RKO (cell line): ENCODE measurements at regions not wholly inside any gene's neighbourhood (a gene's known extent, or its start where the extent isn't known, plus 50 kb on each side); places are given as distances from the start of the nearest gene placed in this dataset.

Source experiments
- DNase-seq: peaks from one replicate; pipeline ENCODE4 v3.0.0-alpha.2; 2016; ENCODE audit warnings: low spot score

- DNase-seq, result no peak
Measured at GRCh38 chr2:83565181-83565580, 893.9 kb downstream of the SUCLG1 start.

GRCh38 chr2:83561592-83561991, 897.5 kb downstream of the SUCLG1 start:
- DNase-seq, result no peak

GRCh38 chr2:83536556-83536955, 922.5 kb downstream of the SUCLG1 start:
- no peak for DNase-seq

GRCh38 chr2:83534416-83534815, 924.7 kb downstream of the SUCLG1 start:
- DNase-seq, result no peak

- DNase-seq, result no peak
Measured at GRCh38 chr2:83531206-83531826, 927.8 kb downstream of the SUCLG1 start.

- no peak for DNase-seq
Measured at GRCh38 chr2:83528767-83529166, 930.3 kb downstream of the SUCLG1 start.

- DNase-seq, result no peak
Measured at GRCh38 chr2:83522891-83523493, 936.1 kb downstream of the SUCLG1 start.

- no peak for DNase-seq
Measured at GRCh38 chr2:83517727-83518368, 941.2 kb downstream of the SUCLG1 start.

GRCh38 chr2:83516503-83516902, 942.6 kb downstream of the SUCLG1 start:
- DNase-seq, result peak; percentile 7

- DNase-seq, result no peak
Measured at GRCh38 chr2:83487451-83487850, 971.6 kb downstream of the SUCLG1 start.

- DNase-seq, result no peak
Measured at GRCh38 chr2:83481436-83481835, 977.6 kb downstream of the SUCLG1 start.

- no peak for DNase-seq
Measured at GRCh38 chr2:83478037-83478436, 981.0 kb downstream of the SUCLG1 start.

- no peak for DNase-seq
Measured at GRCh38 chr2:83475371-83475770, 983.7 kb downstream of the SUCLG1 start.

- no peak for DNase-seq
Measured at GRCh38 chr2:83471655-83472054, 987.4 kb downstream of the SUCLG1 start.

GRCh38 chr2:83470928-83471327, 988.2 kb downstream of the SUCLG1 start:
- DNase-seq, result no peak

- DNase-seq, result no peak
Measured at GRCh38 chr2:83464444-83464843, 994.6 kb downstream of the SUCLG1 start.

GRCh38 chr2:83462881-83463280, 996.2 kb downstream of the SUCLG1 start:
- DNase-seq, result no peak

GRCh38 chr2:83461135-83461534, 997.9 kb downstream of the SUCLG1 start:
- DNase-seq, result no peak

- DNase-seq, result peak; percentile 9
Measured at GRCh38 chr2:83459456-83459855, 999.6 kb downstream of the SUCLG1 start.

- no peak for DNase-seq
Measured at GRCh38 chr2:83435989-83436388, 1023.1 kb downstream of the SUCLG1 start.

GRCh38 chr2:83420993-83421392, 1038.1 kb downstream of the SUCLG1 start:
- DNase-seq, result no peak

GRCh38 chr2:83394134-83394904, 1064.8 kb downstream of the SUCLG1 start:
- no peak for DNase-seq

- DNase-seq, result no peak
Measured at GRCh38 chr2:83388804-83389203, 1070.3 kb downstream of the SUCLG1 start.
